ENCODE measurements at regions not wholly inside any gene's neighbourhood (a gene's known extent, or its start where the extent isn't known, plus 50 kb on each side); places are given as distances from the start of the nearest gene placed in this dataset.

GRCh38 chr20:60240986-60241385 is 282.8 kb downstream of the CDH26 start:
- no peak for FAIRE-seq
- no peak for TF ChIP-seq CTCF (IDR thresholded peaks at IDR 0.05; ENCODE audit: insufficient read depth, missing control alignments)
- DNase-seq (ENCODE audit: insufficient read length, low spot score), result no peak

- no peak for DNase-seq (ENCODE audit: insufficient read length, low spot score)
- no peak for FAIRE-seq
- no peak for TF ChIP-seq CTCF (IDR thresholded peaks at IDR 0.05; ENCODE audit: insufficient read depth, missing control alignments)
Observed at GRCh38 chr20:60242836-60243505, 284.7 kb downstream of the CDH26 start.

- TF ChIP-seq CTCF (IDR thresholded peaks at IDR 0.05; ENCODE audit: insufficient read depth, missing control alignments), result no peak
- no peak for FAIRE-seq
- no peak for DNase-seq (ENCODE audit: insufficient read length, low spot score)
Observed at GRCh38 chr20:60244373-60245146, 286.3 kb downstream of the CDH26 start.

- DNase-seq (ENCODE audit: insufficient read length, low spot score) (no peak), FAIRE-seq (no peak)
- no peak for TF ChIP-seq CTCF (IDR thresholded peaks at IDR 0.05; ENCODE audit: insufficient read depth, missing control alignments)
Observed at GRCh38 chr20:60246751-60247150, 288.5 kb downstream of the CDH26 start.

- DNase-seq (ENCODE audit: insufficient read length, low spot score) (no peak), FAIRE-seq (no peak)
- TF ChIP-seq CTCF (IDR thresholded peaks at IDR 0.05; ENCODE audit: insufficient read depth, missing control alignments), result no peak
Observed at GRCh38 chr20:60249436-60249835, 291.2 kb downstream of the CDH26 start.

- DNase-seq (ENCODE audit: insufficient read length, low spot score) (no peak), FAIRE-seq (no peak)
- TF ChIP-seq CTCF (IDR thresholded peaks at IDR 0.05; ENCODE audit: insufficient read depth, missing control alignments), result no peak
Observed at GRCh38 chr20:60250251-60250650, 292.0 kb downstream of the CDH26 start.

- no peak for TF ChIP-seq CTCF (IDR thresholded peaks at IDR 0.05; ENCODE audit: insufficient read depth, missing control alignments)
- FAIRE-seq, result no peak
- DNase-seq (ENCODE audit: insufficient read length, low spot score), result no peak
Observed at GRCh38 chr20:60252866-60253265, 294.6 kb downstream of the CDH26 start.

Data from D721Med (cell line).